ENCODE measurements at regions not wholly inside any gene's neighbourhood (a gene's known extent, or its start where the extent isn't known, plus 50 kb on each side); places are given as distances from the start of the nearest gene placed in this dataset.

DNA sequence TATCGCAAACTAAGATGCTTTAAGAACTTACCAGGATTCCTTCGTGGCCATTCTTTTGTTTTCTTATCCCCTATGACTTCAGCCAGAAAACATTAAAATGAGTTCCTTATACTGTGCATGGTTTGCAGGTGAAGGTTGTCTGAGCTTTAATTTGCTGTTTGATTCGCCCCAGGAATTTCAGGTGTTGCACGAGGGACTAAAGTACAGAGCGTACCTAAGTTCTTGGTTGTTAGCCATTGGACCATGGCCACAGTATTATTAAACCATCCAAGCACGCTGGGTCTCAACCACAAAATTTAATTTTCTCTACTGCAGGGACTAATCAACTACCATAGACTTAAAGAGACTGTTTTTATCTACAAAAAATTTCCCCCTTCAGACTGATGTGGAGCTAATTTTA lies 208.4 kb upstream of the MPDZ start:
- H3K27ac ChIP-seq (ENCODE audit: low read depth, low read length), result no peak overlapping the region

GRCh38 chr9:13487498-13487897 lies 208.0 kb upstream of the MPDZ start:
- no peak overlapping the region for H3K9ac ChIP-seq (ENCODE audit: low read depth in 1 of 3, low read length in 3 of 3)
- H3K9me3 ChIP-seq (ENCODE audit: control insufficient read depth in 3 of 3, low read length in 3 of 3), result no peaks in the 10 kb centered on the region
- H3K36me3 ChIP-seq (ENCODE audit: control insufficient read depth in 3 of 3, insufficient read depth in 3 of 3, low read length in 3 of 3), result no peaks in the 10 kb centered on the region
- no peak overlapping the region for H3K4me3 ChIP-seq (ENCODE audit: low read length in 3 of 3)
- H3K27me3 ChIP-seq (ENCODE audit: control insufficient read depth in 3 of 3, insufficient read depth in 3 of 3, low read length in 3 of 3), result no peaks in the 10 kb centered on the region
- H3K27ac ChIP-seq (ENCODE audit: low read depth, low read length), result no peak overlapping the region
- H3K4me1 ChIP-seq (ENCODE audit: control insufficient read depth in 3 of 3, insufficient read depth in 3 of 3, low read length in 3 of 3), result peaks cover 16 to 20% (median 16%) of the 10 kb centered on the region in 3 donors

More for the DNA sequence above, 208.4 kb upstream of the MPDZ start:
- Histone ChIP-seq H3K9ac (ENCODE audit: low read depth in 1 of 3, low read length in 3 of 3) (no peak overlapping the region), H3K4me3 (ENCODE audit: low read length in 3 of 3) (no peak overlapping the region), H3K9me3 (ENCODE audit: control insufficient read depth in 3 of 3, low read length in 3 of 3) (no peaks in the 10 kb centered on the region), H3K27me3 (ENCODE audit: control insufficient read depth in 3 of 3, insufficient read depth in 3 of 3, low read length in 3 of 3) (no peaks in the 10 kb centered on the region), H3K36me3 (ENCODE audit: control insufficient read depth in 3 of 3, insufficient read depth in 3 of 3, low read length in 3 of 3) (no peaks in the 10 kb centered on the region), H3K4me1 (ENCODE audit: control insufficient read depth in 3 of 3, insufficient read depth in 3 of 3, low read length in 3 of 3) (peaks cover 16 to 20% (median 16%) of the 10 kb centered on the region in 3 donors)

GRCh38 chr9:13487071-13487470 lies 207.6 kb upstream of the MPDZ start:
- H3K4me1 ChIP-seq (ENCODE audit: control insufficient read depth in 3 of 3, insufficient read depth in 3 of 3, low read length in 3 of 3), result peaks cover 16 to 20% (median 16%) of the 10 kb centered on the region in 3 donors
- no peak overlapping the region for H3K4me3 ChIP-seq (ENCODE audit: low read length in 3 of 3)
- no peak overlapping the region for H3K9ac ChIP-seq (ENCODE audit: low read depth in 1 of 3, low read length in 3 of 3)
- H3K9me3 ChIP-seq (ENCODE audit: control insufficient read depth in 3 of 3, low read length in 3 of 3), result no peaks in the 10 kb centered on the region
- no peaks in the 10 kb centered on the region for H3K27me3 ChIP-seq (ENCODE audit: control insufficient read depth in 3 of 3, insufficient read depth in 3 of 3, low read length in 3 of 3)
- no peaks in the 10 kb centered on the region for H3K36me3 ChIP-seq (ENCODE audit: control insufficient read depth in 3 of 3, insufficient read depth in 3 of 3, low read length in 3 of 3)
- no peak overlapping the region for H3K27ac ChIP-seq (ENCODE audit: low read depth, low read length)

- Histone ChIP-seq H3K4me3 (ENCODE audit: low read length in 3 of 3) (peak overlapping the region in 2 of 3 donors; percentile 32 to 45), H3K4me1 (ENCODE audit: control insufficient read depth in 3 of 3, insufficient read depth in 3 of 3, low read length in 3 of 3) (peaks cover 16 to 25% (median 16%) of the 10 kb centered on the region in 3 donors), H3K9ac (ENCODE audit: low read depth in 1 of 3, low read length in 3 of 3) (peak overlapping the region in 2 of 3 donors; percentile 58 to 65), H3K27ac (ENCODE audit: low read depth, low read length) (peak overlapping the region; percentile 86), H3K36me3 (ENCODE audit: control insufficient read depth in 3 of 3, insufficient read depth in 3 of 3, low read length in 3 of 3) (no peaks in the 10 kb centered on the region), H3K27me3 (ENCODE audit: control insufficient read depth in 3 of 3, insufficient read depth in 3 of 3, low read length in 3 of 3) (no peaks in the 10 kb centered on the region), H3K9me3 (ENCODE audit: control insufficient read depth in 3 of 3, low read length in 3 of 3) (no peaks in the 10 kb centered on the region)
Observed at GRCh38 chr9:13485068-13485596, 205.6 kb upstream of the MPDZ start.

- Histone ChIP-seq H3K27me3 (ENCODE audit: control insufficient read depth in 3 of 3, insufficient read depth in 3 of 3, low read length in 3 of 3) (no peaks in the 10 kb centered on the region), H3K27ac (ENCODE audit: low read depth, low read length) (peak overlapping the region; percentile 86), H3K9me3 (ENCODE audit: control insufficient read depth in 3 of 3, low read length in 3 of 3) (no peaks in the 10 kb centered on the region), H3K9ac (ENCODE audit: low read depth in 1 of 3, low read length in 3 of 3) (no peak overlapping the region), H3K4me3 (ENCODE audit: low read length in 3 of 3) (no peak overlapping the region), H3K4me1 (ENCODE audit: control insufficient read depth in 3 of 3, insufficient read depth in 3 of 3, low read length in 3 of 3) (peaks cover 16 to 25% (median 16%) of the 10 kb centered on the region in 3 donors), H3K36me3 (ENCODE audit: control insufficient read depth in 3 of 3, insufficient read depth in 3 of 3, low read length in 3 of 3) (no peaks in the 10 kb centered on the region)
Observed at GRCh38 chr9:13484186-13484585, 204.7 kb upstream of the MPDZ start.

DNA sequence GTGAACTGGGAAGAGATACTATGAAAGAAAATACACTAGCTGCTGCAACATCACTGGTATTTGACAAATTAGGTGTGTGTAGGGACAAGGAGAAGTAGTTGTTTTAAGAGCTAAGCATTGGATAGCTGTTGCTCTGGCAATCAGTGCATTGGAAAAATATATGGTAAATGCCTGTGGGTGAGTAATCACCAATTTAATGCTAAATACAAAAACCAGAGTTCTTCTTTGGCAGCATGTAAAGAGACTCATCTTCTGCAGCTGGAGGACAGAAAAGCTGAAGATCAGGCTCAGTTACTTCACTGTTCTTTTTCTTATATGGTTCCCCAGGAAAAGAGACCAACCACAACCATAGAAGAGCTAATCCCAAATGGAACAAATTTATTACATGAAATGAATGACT lies 201.8 kb upstream of the MPDZ start:
- H3K9ac ChIP-seq (ENCODE audit: low read depth in 1 of 3, low read length in 3 of 3), result no peak overlapping the region
- no peaks in the 10 kb centered on the region for H3K9me3 ChIP-seq (ENCODE audit: control insufficient read depth in 3 of 3, low read length in 3 of 3)
- peaks cover 16 to 25% (median 22%) of the 10 kb centered on the region in 3 donors for H3K4me1 ChIP-seq (ENCODE audit: control insufficient read depth in 3 of 3, insufficient read depth in 3 of 3, low read length in 3 of 3)
- H3K4me3 ChIP-seq (ENCODE audit: low read length in 3 of 3), result no peak overlapping the region
- H3K36me3 ChIP-seq (ENCODE audit: control insufficient read depth in 3 of 3, insufficient read depth in 3 of 3, low read length in 3 of 3), result no peaks in the 10 kb centered on the region
- H3K27me3 ChIP-seq (ENCODE audit: control insufficient read depth in 3 of 3, insufficient read depth in 3 of 3, low read length in 3 of 3), result no peaks in the 10 kb centered on the region
- no peak overlapping the region for H3K27ac ChIP-seq (ENCODE audit: low read depth, low read length)

DNA sequence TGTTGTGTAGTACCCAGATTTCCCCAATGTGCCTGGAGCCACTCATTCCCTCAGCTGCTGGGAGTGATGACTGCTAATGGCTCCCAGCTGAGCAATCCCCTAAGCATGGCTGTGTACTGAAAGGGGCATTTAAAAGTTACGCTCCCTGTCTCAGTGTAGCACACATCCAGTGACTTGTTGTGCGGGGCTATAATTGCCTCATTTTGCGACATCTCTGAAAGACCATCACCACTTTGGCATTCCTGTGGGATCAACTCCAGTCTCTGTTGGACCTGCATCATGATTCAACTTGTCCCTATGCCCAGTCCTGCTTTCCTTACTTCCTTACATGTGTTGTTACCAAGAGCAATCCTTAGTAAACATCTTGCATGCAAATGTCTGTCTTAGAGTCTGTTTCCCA lies 201.2 kb upstream of the MPDZ start:
- no peaks in the 10 kb centered on the region for H3K9me3 ChIP-seq (ENCODE audit: control insufficient read depth in 3 of 3, low read length in 3 of 3)
- no peak overlapping the region for H3K4me3 ChIP-seq (ENCODE audit: low read length in 3 of 3)
- H3K27ac ChIP-seq (ENCODE audit: low read depth, low read length), result no peak overlapping the region
- H3K4me1 ChIP-seq (ENCODE audit: control insufficient read depth in 3 of 3, insufficient read depth in 3 of 3, low read length in 3 of 3), result peaks cover 16 to 25% (median 22%) of the 10 kb centered on the region in 3 donors
- no peaks in the 10 kb centered on the region for H3K36me3 ChIP-seq (ENCODE audit: control insufficient read depth in 3 of 3, insufficient read depth in 3 of 3, low read length in 3 of 3)
- no peaks in the 10 kb centered on the region for H3K27me3 ChIP-seq (ENCODE audit: control insufficient read depth in 3 of 3, insufficient read depth in 3 of 3, low read length in 3 of 3)
- H3K9ac ChIP-seq (ENCODE audit: low read depth in 1 of 3, low read length in 3 of 3), result no peak overlapping the region

DNA sequence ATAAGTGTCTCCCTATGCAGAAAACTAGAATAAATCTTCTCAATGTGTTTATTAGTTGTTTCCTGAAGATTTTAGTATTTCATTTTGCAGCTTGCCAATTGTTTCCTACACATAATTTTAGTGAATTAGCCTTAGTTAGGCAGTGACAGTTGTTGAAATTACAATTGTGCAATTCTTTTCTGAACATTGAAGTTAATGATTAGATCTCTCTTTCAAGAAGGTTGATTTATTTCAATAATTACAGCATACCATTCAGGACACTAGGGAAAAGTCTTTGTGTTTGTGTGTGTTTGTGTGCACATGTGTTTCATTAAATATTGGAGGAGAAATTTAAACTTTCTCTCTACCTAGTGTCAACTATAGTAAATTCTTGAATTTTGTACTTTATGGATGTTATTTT lies 199.6 kb upstream of the MPDZ start:
- Histone ChIP-seq H3K4me1 (ENCODE audit: control insufficient read depth in 3 of 3, insufficient read depth in 3 of 3, low read length in 3 of 3) (peaks cover 5 to 11% (median 8%) of the 10 kb centered on the region in 3 donors), H3K9ac (ENCODE audit: low read depth in 1 of 3, low read length in 3 of 3) (no peak overlapping the region), H3K4me3 (ENCODE audit: low read length in 3 of 3) (no peak overlapping the region), H3K27ac (ENCODE audit: low read depth, low read length) (no peak overlapping the region), H3K9me3 (ENCODE audit: control insufficient read depth in 3 of 3, low read length in 3 of 3) (peaks cover 0 to 4% (median 2%) of the 10 kb centered on the region in 3 donors), H3K27me3 (ENCODE audit: control insufficient read depth in 3 of 3, insufficient read depth in 3 of 3, low read length in 3 of 3) (no peaks in the 10 kb centered on the region), H3K36me3 (ENCODE audit: control insufficient read depth in 3 of 3, insufficient read depth in 3 of 3, low read length in 3 of 3) (no peaks in the 10 kb centered on the region)

- peaks cover 0 to 9% (median 5%) of the 10 kb centered on the region in 3 donors for H3K4me1 ChIP-seq (ENCODE audit: control insufficient read depth in 3 of 3, insufficient read depth in 3 of 3, low read length in 3 of 3)
- H3K9ac ChIP-seq (ENCODE audit: low read depth in 1 of 3, low read length in 3 of 3), result no peak overlapping the region
- H3K36me3 ChIP-seq (ENCODE audit: control insufficient read depth in 3 of 3, insufficient read depth in 3 of 3, low read length in 3 of 3), result no peaks in the 10 kb centered on the region
- peaks cover 0 to 4% (median 2%) of the 10 kb centered on the region in 3 donors for H3K9me3 ChIP-seq (ENCODE audit: control insufficient read depth in 3 of 3, low read length in 3 of 3)
- H3K4me3 ChIP-seq (ENCODE audit: low read length in 3 of 3), result no peak overlapping the region
- no peak overlapping the region for H3K27ac ChIP-seq (ENCODE audit: low read depth, low read length)
- no peaks in the 10 kb centered on the region for H3K27me3 ChIP-seq (ENCODE audit: control insufficient read depth in 3 of 3, insufficient read depth in 3 of 3, low read length in 3 of 3)
Observed at GRCh38 chr9:13478639-13479038, 199.1 kb upstream of the MPDZ start.

- no peak overlapping the region for H3K9ac ChIP-seq (ENCODE audit: low read depth in 1 of 3, low read length in 3 of 3)
- no peak overlapping the region for H3K27ac ChIP-seq (ENCODE audit: low read depth, low read length)
Observed at GRCh38 chr9:13478160-13478559, 198.7 kb upstream of the MPDZ start.

More at GRCh38 chr9:13478160-13478559, 198.7 kb upstream of the MPDZ start:
- Histone ChIP-seq H3K27me3 (ENCODE audit: control insufficient read depth in 3 of 3, insufficient read depth in 3 of 3, low read length in 3 of 3) (no peaks in the 10 kb centered on the region), H3K36me3 (ENCODE audit: control insufficient read depth in 3 of 3, insufficient read depth in 3 of 3, low read length in 3 of 3) (no peaks in the 10 kb centered on the region), H3K9me3 (ENCODE audit: control insufficient read depth in 3 of 3, low read length in 3 of 3) (peaks cover 0 to 4% (median 2%) of the 10 kb centered on the region in 3 donors), H3K4me1 (ENCODE audit: control insufficient read depth in 3 of 3, insufficient read depth in 3 of 3, low read length in 3 of 3) (peaks cover 0 to 9% (median 5%) of the 10 kb centered on the region in 3 donors), H3K4me3 (ENCODE audit: low read length in 3 of 3) (no peak overlapping the region)

Data from skeletal muscle tissue (tissue), 3 donors.